WTC11 (cell line): ENCODE measurements at regions not wholly inside any gene's neighbourhood (a gene's known extent, or its start where the extent isn't known, plus 50 kb on each side); places are given as distances from the start of the nearest gene placed in this dataset.

Experiments
- ATAC-seq: fragments of 200-7000 bp; cut with Tn5 transposase; 2 replicates; pipeline ENCODE4 v1.10.0; 2021; ENCODE audit warnings: mild to moderate bottlenecking, moderate library complexity
- CTCF ChIA-PET: fragments of 300-600 bp; sonication (Branson Sonifier 250); formaldehyde crosslinking; loops from one replicate; lab custom pipeline; 2021; ENCODE audit warnings: antibody characterized with exemption; lab: Charles Lee
- POLR2A ChIA-PET: fragments of 350-600 bp; sonication (Branson Sonifier 250); formaldehyde crosslinking; loops from one replicate; lab custom pipeline; 2021; ENCODE audit warnings: antibody characterized with exemption; lab: Charles Lee
- DNase-seq: peaks from one replicate; pipeline ENCODE4 v3.0.0; 2021; ENCODE audit warnings: low spot score
- H3K27ac Mint-ChIP-seq: 2 replicates; pipeline ENCODE4 v1.8.0; 2021; ENCODE audit warnings: mixed read lengths
- H3K27me3 Mint-ChIP-seq: 2 replicates; pipeline ENCODE4 v1.8.0; 2021; ENCODE audit warnings: low read depth, mild to moderate bottlenecking, moderate library complexity, mixed read lengths
- H3K36me3 Mint-ChIP-seq: 2 replicates; pipeline ENCODE4 v1.8.0; 2021; ENCODE audit warnings: mixed read lengths
- H3K4me1 Mint-ChIP-seq: 2 replicates; pipeline ENCODE4 v1.8.0; 2022; ENCODE audit warnings: mixed read lengths
- H3K4me3 Mint-ChIP-seq: 2 replicates; pipeline ENCODE4 v1.8.0; 2021; ENCODE audit warnings: mild to moderate bottlenecking, moderate library complexity, mixed read lengths
- H3K9me3 Mint-ChIP-seq: 2 replicates; pipeline ENCODE4 v1.8.0; 2021; ENCODE audit warnings: mixed read lengths
- ATF1 ChIP-seq: sonication (generic); formaldehyde crosslinking; IDR thresholded peaks from 2 replicates; pipeline ENCODE4 v1.8.1; 2023; ENCODE audit warnings: mild to moderate bottlenecking, moderate library complexity, missing genetic modification reagents
- ATF6 ChIP-seq: sonication (generic); formaldehyde crosslinking; IDR thresholded peaks from 2 replicates; pipeline ENCODE4 v1.8.1; 2023; ENCODE audit warnings: mild to moderate bottlenecking, missing genetic modification reagents
- E2F5 ChIP-seq: sonication (generic); formaldehyde crosslinking; IDR thresholded peaks from 2 replicates; pipeline ENCODE4 v1.8.1; 2022; ENCODE audit warnings: mild to moderate bottlenecking, moderate library complexity, missing genetic modification reagents
- ELF4 ChIP-seq: sonication (generic); formaldehyde crosslinking; IDR thresholded peaks from 2 replicates; pipeline ENCODE4 v1.8.1; 2022; ENCODE audit warnings: low read depth, mild to moderate bottlenecking, moderate library complexity, missing genetic modification reagents
- IRF1 ChIP-seq: sonication (generic); formaldehyde crosslinking; IDR thresholded peaks from 2 replicates; pipeline ENCODE4 v1.8.0; 2023; ENCODE audit warnings: missing genetic modification reagents
- MYBL2 ChIP-seq: sonication (generic); formaldehyde crosslinking; IDR thresholded peaks from 2 replicates; pipeline ENCODE4 v1.8.1; 2023; ENCODE audit warnings: mild to moderate bottlenecking, moderate library complexity, missing genetic modification reagents
- NR1H2 ChIP-seq: sonication (generic); formaldehyde crosslinking; IDR thresholded peaks from 2 replicates; pipeline ENCODE4 v1.9.0; 2021; ENCODE audit warnings: mild to moderate bottlenecking, moderate library complexity, missing genetic modification reagents
- SOX15 ChIP-seq: fragments of 250-450 bp; sonication (Bioruptor Pico); IDR thresholded peaks from 2 replicates; pipeline ENCODE4 v1.9.0; 2021; ENCODE audit warnings: mild to moderate bottlenecking
- TEAD4 ChIP-seq: sonication (generic); formaldehyde crosslinking; IDR thresholded peaks from 2 replicates; pipeline ENCODE4 v1.8.0; 2022; ENCODE audit warnings: mild to moderate bottlenecking, missing genetic modification reagents
- TP53 ChIP-seq: sonication (generic); formaldehyde crosslinking; IDR thresholded peaks from 2 replicates; pipeline ENCODE4 v1.8.1; 2023; ENCODE audit warnings: mild to moderate bottlenecking, missing genetic modification reagents
- USF1 ChIP-seq: sonication (generic); formaldehyde crosslinking; IDR thresholded peaks from 2 replicates; pipeline ENCODE4 v1.8.0; 2022; ENCODE audit warnings: mild to moderate bottlenecking, missing genetic modification reagents
- USF2 ChIP-seq: sonication (generic); formaldehyde crosslinking; IDR thresholded peaks from 2 replicates; pipeline ENCODE4 v1.8.1; 2023; ENCODE audit warnings: mild to moderate bottlenecking, missing genetic modification reagents, moderate library complexity
- ZNF219 ChIP-seq: sonication (generic); formaldehyde crosslinking; IDR thresholded peaks from 2 replicates; pipeline ENCODE4 v1.8.0; 2023; ENCODE audit warnings: missing genetic modification reagents, mild to moderate bottlenecking, borderline replicate concordance
- ZNF281 ChIP-seq: sonication (generic); formaldehyde crosslinking; IDR thresholded peaks from 2 replicates; pipeline ENCODE4 v1.8.0; 2023; ENCODE audit warnings: mild to moderate bottlenecking, missing genetic modification reagents
- ZNF416 ChIP-seq: fragments of 250-450 bp; sonication (Bioruptor Pico); IDR thresholded peaks from 2 replicates; pipeline ENCODE4 v1.9.0; 2021; ENCODE audit warnings: mild to moderate bottlenecking, inconsistent platforms
- ZSCAN18 ChIP-seq: fragments of 250-450 bp; sonication (Bioruptor Pico); IDR thresholded peaks from 2 replicates; pipeline ENCODE4 v2.1.2; 2022; ENCODE audit warnings: mild to moderate bottlenecking, moderate library complexity

- ChIA-PET CTCF (no interaction called here), POLR2A (no interaction called here)
- peaks cover 6% of the 10 kb centered on the region for H3K4me1 Mint-ChIP-seq
- ATAC-seq = no peak
- H3K36me3 Mint-ChIP-seq = no peaks in the 10 kb centered on the region
- TF ChIP-seq MYBL2 (CRISPR knock-in tag) (no peak), ZNF416 (CRISPR knock-in tag) (no peak), TP53 (CRISPR knock-in tag) (no peak), ATF6 (CRISPR knock-in tag) (no peak), ELF4 (CRISPR knock-in tag) (no peak)
- TF ChIP-seq, all 79 proteins: peak for 0
- Mint-ChIP-seq H3K4me3 (no peak overlapping the region), H3K9me3 (peaks cover 13% of the 10 kb centered on the region), H3K27ac (no peak overlapping the region), H3K27me3 (no peaks in the 10 kb centered on the region)
- no peak for DNase-seq
Observed at GRCh38 chr12:105856048-105856405, 282.7 kb downstream of the NUAK1 start.

- Mint-ChIP-seq H3K27me3 (peaks cover 5% of the 10 kb centered on the region; the same call in 1 of the 2 replicates), H3K4me1 (peaks cover 11% of the 10 kb centered on the region), H3K4me3 (no peak overlapping the region), H3K36me3 (no peaks in the 10 kb centered on the region; the same call in 1 of the 2 replicates), H3K27ac (no peak overlapping the region), H3K9me3 (peaks cover 23% of the 10 kb centered on the region)
- no peak for DNase-seq
- POLR2A ChIA-PET = no interaction called here
- no peak for ATAC-seq
- CTCF ChIA-PET = no interaction called here
- TF ChIP-seq ZSCAN18 (CRISPR knock-in tag) (no peak), ZNF281 (CRISPR knock-in tag) (no peak), ATF1 (CRISPR knock-in tag) (no peak)
Observed at GRCh38 chr12:105858981-105859710, 279.6 kb downstream of the NUAK1 start.

GRCh38 chr12:105860561-105861207 lies 278.1 kb downstream of the NUAK1 start:
- Mint-ChIP-seq H3K27ac (no peak overlapping the region), H3K4me3 (no peak overlapping the region), H3K4me1 (peaks cover 11% of the 10 kb centered on the region), H3K36me3 (no peaks in the 10 kb centered on the region; the same call in 1 of the 2 replicates), H3K9me3 (peaks cover 23% of the 10 kb centered on the region), H3K27me3 (peaks cover 5% of the 10 kb centered on the region; the same call in 1 of the 2 replicates)
- no peak for ATAC-seq
- ChIA-PET CTCF (no interaction called here), POLR2A (no interaction called here)
- DNase-seq = no peak
- TF ChIP-seq IRF1 (CRISPR knock-in tag) = no peak
- TF ChIP-seq USF1 (CRISPR knock-in tag) = no peak
- no peak for TF ChIP-seq NR1H2 (CRISPR knock-in tag)
- no peak for TF ChIP-seq USF2
- TF ChIP-seq SOX15 (CRISPR knock-in tag) = no peak
- TF ChIP-seq E2F5 = no peak
- TF ChIP-seq ZNF219 (CRISPR knock-in tag) = no peak
- TF ChIP-seq ZSCAN18 (CRISPR knock-in tag) = no peak
- TF ChIP-seq TEAD4 (CRISPR knock-in tag) = no peak
